Uterus (tissue), 3 donors: ENCODE measurements at regions not wholly inside any gene's neighbourhood (a gene's known extent, or its start where the extent isn't known, plus 50 kb on each side); places are given as distances from the start of the nearest gene placed in this dataset.

ENCODE experiments used
- DNase-seq, 2 donors: peaks; one replicate each; pipeline ENCODE4 v3.0.0-alpha.2; 2019 to 2020
- H3K27ac ChIP-seq, 2 donors: fragments of 200-600 bp; sonication (generic); 1 replicate in 1 of 2; 2 replicates in 1 of 2; pipeline ENCODE4 v1.5.1; 2016 to 2018
- H3K27me3 ChIP-seq, 2 donors: fragments of 200-600 bp; sonication (generic); one replicate each; pipeline ENCODE4 v1.5.1; 2018 to 2019; ENCODE audit warnings: control low read depth in 1 of 2
- H3K36me3 ChIP-seq, 2 donors: fragments of 200-600 bp; sonication (generic); one replicate each; pipeline ENCODE4 v1.5.1; 2019; ENCODE audit warnings: control low read depth in 1 of 2
- H3K4me1 ChIP-seq, 2 donors: fragments of 200-600 bp; sonication (generic); one replicate each; pipeline ENCODE4 v1.5.1; 2018 to 2019; ENCODE audit warnings: control low read depth in 1 of 2
- H3K4me3 ChIP-seq, 2 donors: fragments of 200-600 bp; sonication (generic); 1 replicate in 1 of 2; 2 replicates in 1 of 2; pipeline ENCODE4 v1.5.1; 2018 to 2019; ENCODE audit warnings: mild to moderate bottlenecking in 1 of 2
- H3K9me3 ChIP-seq, 2 donors: fragments of 200-600 bp; sonication (generic); one replicate each; pipeline ENCODE4 v1.5.1; 2019; ENCODE audit warnings: control low read depth in 1 of 2
- POLR2A ChIP-seq, 2 donors: fragments of 450-650 bp; IDR thresholded peaks; one replicate each; pipeline ENCODE4 v1.6.1; 2016; ENCODE audit warnings: antibody characterized with exemption in 2 of 2, mild to moderate bottlenecking in 1 of 2, moderate library complexity in 1 of 2
- intact Hi-C: fragments of 100-400 bp; cut with DNase I; formaldehyde crosslinking; loops from one replicate; pipeline ENCODE4 v1.15.1; 2023; ENCODE audit warnings: low total_unique reads
- TF ChIP-seq, protein P1 (sequence below), 4 experiments: fragments of 200-600 bp in 2 of 4; fragments of 450-650 bp in 2 of 4; sonication (generic) in 2 of 4; IDR thresholded peaks; one replicate each; pipeline ENCODE4 v1.5.1; 2016 to 2019; ENCODE audit warnings: antibody characterized with exemption in 4 of 4, mild to moderate bottlenecking in 2 of 4, moderate library complexity in 1 of 4
- donor health status: DM: yes; HTN: yes; CAD: no.

DNA sequence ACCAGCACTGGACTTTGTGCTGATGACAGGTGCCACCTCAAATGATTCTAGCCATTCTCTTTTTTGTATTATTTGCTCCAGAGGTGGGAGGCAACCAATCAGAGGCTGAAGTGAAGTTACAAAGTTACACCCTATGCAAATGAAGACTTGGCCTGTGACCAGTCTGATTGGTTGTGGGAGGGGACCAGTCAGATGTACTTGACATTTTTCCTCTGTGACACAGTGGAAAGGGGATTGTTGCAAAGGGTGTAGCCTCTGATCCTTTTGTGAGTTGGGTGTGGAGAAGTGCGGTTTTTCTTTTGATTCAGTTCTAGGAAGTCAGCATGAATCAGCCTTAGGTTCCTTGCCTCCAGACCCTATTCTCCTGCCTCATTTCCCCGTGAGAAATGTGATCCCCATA is 244.0 kb downstream of the ARL6IP6 start:
- no peak for DNase-seq
- Histone ChIP-seq H3K4me1 (no peaks in the 10 kb centered on the region), H3K36me3 (no peaks in the 10 kb centered on the region), H3K27ac (no peak overlapping the region), H3K9me3 (no peaks in the 10 kb centered on the region), H3K27me3 (no peaks in the 10 kb centered on the region), H3K4me3 (no peak overlapping the region)
- intact Hi-C loops: no loop called here
- TF ChIP-seq POLR2A (IDR thresholded peaks at IDR 0.05): no peak
- TF ChIP-seq, protein P1, sequence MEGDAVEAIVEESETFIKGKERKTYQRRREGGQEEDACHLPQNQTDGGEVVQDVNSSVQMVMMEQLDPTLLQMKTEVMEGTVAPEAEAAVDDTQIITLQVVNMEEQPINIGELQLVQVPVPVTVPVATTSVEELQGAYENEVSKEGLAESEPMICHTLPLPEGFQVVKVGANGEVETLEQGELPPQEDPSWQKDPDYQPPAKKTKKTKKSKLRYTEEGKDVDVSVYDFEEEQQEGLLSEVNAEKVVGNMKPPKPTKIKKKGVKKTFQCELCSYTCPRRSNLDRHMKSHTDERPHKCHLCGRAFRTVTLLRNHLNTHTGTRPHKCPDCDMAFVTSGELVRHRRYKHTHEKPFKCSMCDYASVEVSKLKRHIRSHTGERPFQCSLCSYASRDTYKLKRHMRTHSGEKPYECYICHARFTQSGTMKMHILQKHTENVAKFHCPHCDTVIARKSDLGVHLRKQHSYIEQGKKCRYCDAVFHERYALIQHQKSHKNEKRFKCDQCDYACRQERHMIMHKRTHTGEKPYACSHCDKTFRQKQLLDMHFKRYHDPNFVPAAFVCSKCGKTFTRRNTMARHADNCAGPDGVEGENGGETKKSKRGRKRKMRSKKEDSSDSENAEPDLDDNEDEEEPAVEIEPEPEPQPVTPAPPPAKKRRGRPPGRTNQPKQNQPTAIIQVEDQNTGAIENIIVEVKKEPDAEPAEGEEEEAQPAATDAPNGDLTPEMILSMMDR (IDR thresholded peaks at IDR 0.05): no peak

DNA sequence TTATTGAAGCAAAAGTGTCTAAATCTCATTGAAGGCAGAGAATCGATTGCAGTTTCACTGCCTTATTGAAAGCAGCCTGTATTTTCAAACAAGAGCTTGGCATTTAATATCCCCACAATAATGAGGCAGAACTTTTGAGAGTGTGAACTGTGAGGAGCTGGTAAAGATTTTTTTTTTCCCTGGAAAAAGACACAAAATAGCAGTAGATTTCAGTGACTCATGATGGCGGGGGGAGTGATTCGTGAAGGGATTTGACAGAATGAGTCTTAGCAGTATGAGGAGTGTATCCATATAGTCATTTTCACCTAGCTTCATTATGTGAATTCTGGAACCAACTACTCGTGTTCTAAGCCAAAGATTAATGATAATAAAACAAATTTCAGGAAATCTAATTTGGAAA is 242.9 kb downstream of the ARL6IP6 start:
- H3K4me1 ChIP-seq: no peaks in the 10 kb centered on the region
- H3K27ac ChIP-seq: no peak overlapping the region
- no peaks in the 10 kb centered on the region for H3K27me3 ChIP-seq
- no peak overlapping the region for H3K4me3 ChIP-seq
- no peak for DNase-seq
- TF ChIP-seq, protein P1 (IDR thresholded peaks at IDR 0.05): no peak
- TF ChIP-seq POLR2A (IDR thresholded peaks at IDR 0.05): no peak
- no peaks in the 10 kb centered on the region for H3K36me3 ChIP-seq
- H3K9me3 ChIP-seq: no peaks in the 10 kb centered on the region
- intact Hi-C loops: no loop called here

DNA sequence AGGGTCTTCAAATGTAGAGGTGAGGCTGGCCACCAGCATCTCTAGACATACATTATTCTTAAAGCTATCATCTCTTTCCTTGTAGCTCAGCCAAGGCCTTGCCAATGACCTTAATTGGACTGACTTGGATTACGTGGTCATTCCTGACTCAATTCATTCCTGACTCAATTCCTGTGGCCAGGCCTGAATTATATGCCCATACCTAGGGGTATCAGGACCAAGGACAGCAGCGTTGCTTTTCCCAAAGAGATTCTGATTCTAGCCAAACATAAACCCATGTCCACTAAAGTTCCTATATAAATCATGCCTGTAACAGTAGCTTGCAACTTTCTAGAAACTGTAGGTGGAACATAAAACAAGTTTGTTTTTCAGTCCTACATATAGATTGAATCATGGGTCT is 231.7 kb downstream of the ARL6IP6 start:
- Histone ChIP-seq H3K27ac (no peak overlapping the region), H3K4me1 (no peaks in the 10 kb centered on the region), H3K36me3 (no peaks in the 10 kb centered on the region), H3K27me3 (no peaks in the 10 kb centered on the region), H3K9me3 (no peaks in the 10 kb centered on the region), H3K4me3 (no peak overlapping the region)
- intact Hi-C loops: no loop called here
- TF ChIP-seq, protein P1 (IDR thresholded peaks at IDR 0.05): no peak
- TF ChIP-seq POLR2A (IDR thresholded peaks at IDR 0.05): no peak
- no peak for DNase-seq

DNA sequence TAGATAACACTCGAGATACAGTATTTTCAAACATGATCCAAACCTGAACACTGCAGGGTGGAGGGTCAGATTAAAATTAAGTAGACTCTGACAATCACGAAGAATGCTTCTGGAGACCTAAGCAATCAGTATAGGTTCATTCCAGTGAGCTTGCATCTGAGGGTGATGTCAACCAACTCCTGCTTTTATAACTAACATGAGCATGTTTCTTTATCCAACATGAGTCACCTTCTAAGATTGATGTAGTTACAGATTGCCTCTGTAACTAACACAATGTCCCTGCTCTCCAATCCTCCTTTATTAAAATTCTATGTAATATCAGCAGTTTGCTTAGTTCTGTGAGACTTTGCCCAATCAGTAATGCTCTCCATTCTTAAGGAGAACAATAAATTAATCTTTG is 225.7 kb downstream of the ARL6IP6 start:
- Histone ChIP-seq H3K36me3 (no peaks in the 10 kb centered on the region), H3K27ac (no peak overlapping the region), H3K4me1 (no peaks in the 10 kb centered on the region), H3K9me3 (no peaks in the 10 kb centered on the region), H3K4me3 (no peak overlapping the region), H3K27me3 (no peaks in the 10 kb centered on the region)
- intact Hi-C loops: no loop called here
- DNase-seq: no peak
- TF ChIP-seq POLR2A (IDR thresholded peaks at IDR 0.05): no peak
- TF ChIP-seq, protein P1 (IDR thresholded peaks at IDR 0.05): no peak

DNA sequence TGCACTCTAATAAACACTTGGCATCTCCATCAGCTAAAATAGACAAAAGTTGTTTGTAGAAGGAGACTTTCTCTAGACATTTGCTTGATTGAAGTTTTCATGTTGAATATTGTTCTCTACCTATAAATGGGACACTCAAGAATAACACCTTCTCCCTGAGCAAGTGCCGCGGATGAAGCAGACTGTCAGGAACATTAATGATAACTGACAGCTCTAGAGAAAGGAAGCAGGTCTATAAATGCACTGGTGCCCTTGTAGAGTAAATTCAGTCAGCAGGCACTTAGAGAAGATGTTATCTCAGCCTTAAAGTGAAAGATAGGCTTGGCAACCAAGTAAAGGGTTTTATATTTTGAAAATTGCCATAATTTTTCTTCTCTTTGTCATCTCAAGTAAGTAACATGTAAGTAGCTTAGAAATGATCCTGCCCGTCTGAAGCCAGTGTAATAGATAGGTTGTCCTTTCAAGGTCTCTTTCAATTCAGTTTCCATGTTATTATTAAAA is 224.6 kb downstream of the ARL6IP6 start:
- Histone ChIP-seq H3K27me3 (no peaks in the 10 kb centered on the region), H3K36me3 (no peaks in the 10 kb centered on the region), H3K4me1 (no peaks in the 10 kb centered on the region), H3K4me3 (no peak overlapping the region), H3K9me3 (no peaks in the 10 kb centered on the region), H3K27ac (no peak overlapping the region)
- no peak for DNase-seq
- intact Hi-C loops: no loop called here
- TF ChIP-seq, protein P1 (IDR thresholded peaks at IDR 0.05): no peak
- TF ChIP-seq POLR2A (IDR thresholded peaks at IDR 0.05): no peak
